ENCODE measurements at regions not wholly inside any gene's neighbourhood (a gene's known extent, or its start where the extent isn't known, plus 50 kb on each side); places are given as distances from the start of the nearest gene placed in this dataset.

- in situ Hi-C loops (cut with MboI; ENCODE audit: low sequenced_read_pairs, unreplicated experiment) = no loop called here
- no peak for TF ChIP-seq CTCF (IDR thresholded peaks at IDR 0.05; ENCODE audit: borderline replicate concordance, control extremely low read depth, extremely low read depth, insufficient read depth, missing control alignments)
- DNase-seq (ENCODE audit: low spot score) = no peak
Measured at GRCh38 chr4:11038926-11039325, 354.4 kb upstream of the CLNK start.

- TF ChIP-seq CTCF (IDR thresholded peaks at IDR 0.05; ENCODE audit: borderline replicate concordance, control extremely low read depth, extremely low read depth, insufficient read depth, missing control alignments) = no peak
- in situ Hi-C loops (cut with MboI; ENCODE audit: low sequenced_read_pairs, unreplicated experiment) = no loop called here
Measured at GRCh38 chr4:11037637-11038036, 353.1 kb upstream of the CLNK start.

GRCh38 chr4:11028334-11028733 is 343.8 kb upstream of the CLNK start:
- in situ Hi-C loops (cut with MboI; ENCODE audit: low sequenced_read_pairs, unreplicated experiment) = no loop called here
- DNase-seq (ENCODE audit: low spot score) = no peak
- no peak for TF ChIP-seq CTCF (IDR thresholded peaks at IDR 0.05; ENCODE audit: borderline replicate concordance, control extremely low read depth, extremely low read depth, insufficient read depth, missing control alignments)

More at GRCh38 chr4:11037637-11038036, 353.1 kb upstream of the CLNK start:
- no peak for DNase-seq (ENCODE audit: low spot score)

- no peak for DNase-seq (ENCODE audit: low spot score)
- in situ Hi-C loops (cut with MboI; ENCODE audit: low sequenced_read_pairs, unreplicated experiment) = no loop called here
- no peak for TF ChIP-seq CTCF (IDR thresholded peaks at IDR 0.05; ENCODE audit: borderline replicate concordance, control extremely low read depth, extremely low read depth, insufficient read depth, missing control alignments)
Measured at GRCh38 chr4:11021333-11021732, 336.8 kb upstream of the CLNK start.

GRCh38 chr4:11019451-11020240 is 335.1 kb upstream of the CLNK start:
- DNase-seq (ENCODE audit: low spot score) = no peak
- TF ChIP-seq CTCF (IDR thresholded peaks at IDR 0.05; ENCODE audit: borderline replicate concordance, control extremely low read depth, extremely low read depth, insufficient read depth, missing control alignments) = no peak
- in situ Hi-C loops (cut with MboI; ENCODE audit: low sequenced_read_pairs, unreplicated experiment) = no loop called here

- no peak for DNase-seq (ENCODE audit: low spot score)
- in situ Hi-C loops (cut with MboI; ENCODE audit: low sequenced_read_pairs, unreplicated experiment) = no loop called here
- no peak for TF ChIP-seq CTCF (IDR thresholded peaks at IDR 0.05; ENCODE audit: borderline replicate concordance, control extremely low read depth, extremely low read depth, insufficient read depth, missing control alignments)
Measured at GRCh38 chr4:11014199-11014598, 329.6 kb upstream of the CLNK start.
